ENCODE measurements at regions not wholly inside any gene's neighbourhood (a gene's known extent, or its start where the extent isn't known, plus 50 kb on each side); places are given as distances from the start of the nearest gene placed in this dataset.
"Not testable (repeated sequence)": the region's sequence is repeated elsewhere in the genome, so short reads cannot be mapped to it uniquely, and the experiment has no call there.

DNA sequence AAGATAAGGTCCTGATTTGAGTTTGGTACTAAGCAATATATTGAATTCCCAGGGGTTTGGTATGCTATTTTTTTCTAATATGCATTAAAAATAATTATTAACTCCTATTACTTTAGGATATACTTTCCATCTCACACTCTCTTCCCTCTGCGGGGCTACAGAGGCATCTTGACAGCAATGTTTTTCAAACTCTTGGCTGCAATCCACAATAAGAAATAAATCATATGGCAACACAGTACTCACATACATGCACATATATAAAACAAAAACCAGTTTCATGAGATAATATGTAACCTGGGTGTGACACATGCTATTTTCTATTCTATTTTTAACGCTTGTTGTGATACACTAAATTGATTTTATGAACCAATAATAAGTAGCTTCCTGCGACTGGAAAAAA is 189.5 kb downstream of the UNC5CL start:
- in situ Hi-C loops (cut with HindIII; ENCODE audit: low sequenced_read_pairs) = loop anchor here (25.0 kb wide), 1 partner anchor 512 kb away; no protein-coding TSS in a partner anchor

DNA sequence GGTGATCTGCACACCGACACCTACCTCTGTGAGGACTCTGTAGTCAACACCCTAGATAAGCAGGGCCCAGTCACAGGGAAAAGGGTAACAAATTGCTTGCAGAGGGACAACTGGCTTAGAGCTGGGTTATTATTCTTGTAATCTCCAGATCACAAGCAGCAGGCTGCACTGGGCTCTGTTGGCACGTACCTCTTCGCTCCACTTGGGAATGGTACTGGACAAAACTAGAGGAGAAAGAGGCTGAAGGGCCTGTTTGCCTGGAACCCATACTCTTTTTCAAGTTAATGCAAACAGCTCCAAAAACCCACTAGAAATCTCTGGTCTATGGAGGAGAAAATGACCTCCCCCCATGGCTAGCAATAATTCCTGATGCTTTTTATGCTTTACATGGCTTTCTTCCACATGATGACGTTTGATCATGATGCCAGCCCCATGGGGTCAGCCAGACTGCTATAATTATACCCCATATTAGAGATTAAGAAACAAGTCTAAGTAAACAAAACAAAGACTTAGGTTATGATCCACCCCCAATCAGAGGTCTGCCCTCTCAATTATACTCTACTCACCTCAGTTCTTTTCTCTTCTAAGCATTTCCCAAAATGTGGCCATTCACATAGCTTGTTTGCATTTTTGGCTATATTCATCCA is 190.0 kb downstream of the UNC5CL start:
- in situ Hi-C loops (cut with HindIII; ENCODE audit: low sequenced_read_pairs) = loop anchor here (25.0 kb wide), 1 partner anchor 512 kb away; no protein-coding TSS in a partner anchor

DNA sequence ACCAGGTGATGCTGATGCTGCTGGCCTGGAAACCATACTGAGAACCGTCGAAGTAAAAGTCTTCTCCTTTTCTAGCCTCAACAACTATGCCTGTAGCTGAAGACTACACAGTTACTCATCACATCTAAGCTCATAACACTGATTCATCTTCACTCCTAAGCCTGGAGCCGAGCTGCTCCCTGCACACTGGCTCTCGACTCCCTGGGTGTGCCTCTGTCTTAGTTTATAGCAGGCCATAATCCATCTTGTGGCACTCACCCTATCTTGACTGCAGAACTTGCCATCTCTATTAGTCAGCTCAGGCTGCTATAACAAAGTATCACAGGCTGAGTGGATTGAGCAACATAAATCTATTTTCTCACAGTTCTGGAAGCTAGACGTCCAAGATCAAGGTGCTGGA is 191.0 kb downstream of the UNC5CL start:
- in situ Hi-C loops (cut with HindIII; ENCODE audit: low sequenced_read_pairs) = loop anchor here (25.0 kb wide), 1 partner anchor 511 kb away; no protein-coding TSS in a partner anchor

DNA sequence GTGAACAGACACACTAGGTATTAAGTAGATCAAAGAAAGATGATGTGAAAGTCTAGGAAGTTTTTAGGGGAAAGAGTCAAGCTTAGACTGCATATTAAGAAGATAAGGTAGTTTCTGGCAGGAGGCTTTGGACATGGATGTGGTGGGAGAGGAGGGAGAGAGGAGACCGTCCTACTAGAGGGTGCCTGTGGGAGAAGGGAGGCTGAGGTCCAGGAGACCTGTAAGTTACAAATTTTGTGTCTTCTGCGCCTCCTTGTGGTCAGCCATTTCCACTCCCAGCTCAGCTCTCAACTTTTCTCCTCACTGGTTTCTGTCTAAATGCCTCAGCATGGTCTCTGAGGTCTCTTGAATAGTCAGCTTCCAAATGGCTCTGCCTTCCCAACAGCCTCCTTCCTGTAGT is 193.5 kb downstream of the UNC5CL start:
- in situ Hi-C loops (cut with HindIII; ENCODE audit: low sequenced_read_pairs) = loop anchor here (25.0 kb wide), 1 partner anchor 508 kb away; no protein-coding TSS in a partner anchor

DNA sequence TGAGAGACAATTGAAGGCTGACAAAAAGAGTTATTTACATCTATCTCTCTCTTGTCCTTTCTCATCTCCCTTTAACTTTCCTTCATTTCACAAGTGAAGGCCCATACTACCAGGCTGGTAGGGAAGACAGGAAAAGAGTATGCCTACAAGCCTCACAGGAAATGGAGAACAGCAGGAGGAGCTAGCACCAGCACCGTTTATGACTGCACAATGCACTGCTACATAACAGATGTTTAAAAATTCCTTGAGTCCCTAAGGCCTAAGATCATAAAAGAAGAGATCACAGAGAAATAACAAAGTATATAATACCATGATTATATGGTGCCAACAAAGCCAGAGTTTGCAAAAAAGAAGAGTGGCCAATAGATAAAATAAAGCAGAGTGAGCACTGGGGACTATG is 194.8 kb downstream of the UNC5CL start:
- in situ Hi-C loops (cut with HindIII; ENCODE audit: low sequenced_read_pairs) = loop anchor here (25.0 kb wide), 1 partner anchor 507 kb away; no protein-coding TSS in a partner anchor

DNA sequence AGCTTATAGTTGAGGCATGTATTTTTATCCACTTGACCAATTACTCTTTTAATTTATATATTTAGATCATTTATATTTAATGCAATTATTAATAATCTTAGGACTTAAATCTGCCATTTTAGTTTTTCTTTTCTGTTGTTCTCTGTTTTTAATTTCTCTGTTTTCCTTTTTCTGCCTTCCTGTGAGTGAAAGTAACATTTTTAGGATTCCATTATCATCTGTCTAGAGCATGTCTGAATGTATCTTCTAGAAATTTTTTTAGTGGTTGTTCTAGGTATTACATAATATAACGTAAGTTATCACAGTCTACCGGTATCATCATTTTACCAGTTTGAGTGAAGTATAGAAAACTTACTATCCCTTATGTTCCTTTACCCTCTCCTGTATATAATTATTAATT is 197.3 kb downstream of the UNC5CL start:
- in situ Hi-C loops (cut with HindIII; ENCODE audit: low sequenced_read_pairs) = loop anchor here (25.0 kb wide), 1 partner anchor 504 kb away; no protein-coding TSS in a partner anchor

DNA sequence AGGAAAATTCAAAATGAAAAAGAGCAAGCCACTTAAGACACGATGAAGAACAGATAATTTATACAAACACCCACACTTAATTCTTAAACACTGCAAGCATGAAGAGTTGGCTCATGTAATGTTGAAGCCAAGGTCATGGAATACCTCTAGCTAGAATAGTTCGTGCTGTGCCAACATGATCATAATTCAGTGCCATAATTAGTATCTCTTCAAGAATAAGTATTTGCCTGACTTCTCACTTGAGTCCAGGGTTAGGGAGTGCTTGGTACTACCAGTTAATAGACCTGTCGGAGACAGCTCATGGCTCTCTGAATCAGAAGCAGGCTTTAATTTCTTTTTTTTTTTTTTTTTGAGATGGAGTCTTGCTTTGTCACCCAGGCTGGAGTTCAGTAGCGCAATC is 206.3 kb downstream of the UNC5CL start:
- in situ Hi-C loops (cut with HindIII; ENCODE audit: low sequenced_read_pairs) = loop anchor here (25.0 kb wide), 1 partner anchor 495 kb away; no protein-coding TSS in a partner anchor

DNA sequence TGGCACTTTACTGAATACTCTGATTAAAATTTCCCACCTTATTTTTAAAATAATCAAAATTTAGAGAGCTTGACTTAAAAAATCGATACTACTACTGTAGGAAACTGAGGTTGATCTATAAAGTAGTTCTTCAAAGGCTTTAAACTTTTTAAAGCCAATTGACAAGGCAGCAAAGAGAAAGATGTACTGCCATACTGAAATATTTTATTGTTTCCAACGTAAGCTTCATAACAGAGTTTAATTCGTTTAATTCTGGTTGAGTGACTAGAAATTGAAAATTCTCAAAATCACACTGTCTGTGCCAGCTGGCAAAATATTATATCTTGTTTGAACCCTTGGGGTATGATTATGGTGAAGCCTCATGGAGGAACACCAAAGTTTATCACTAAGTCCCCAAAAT is 207.6 kb downstream of the UNC5CL start:
- in situ Hi-C loops (cut with HindIII; ENCODE audit: low sequenced_read_pairs) = loop anchor here (25.0 kb wide), 1 partner anchor 494 kb away; no protein-coding TSS in a partner anchor

DNA sequence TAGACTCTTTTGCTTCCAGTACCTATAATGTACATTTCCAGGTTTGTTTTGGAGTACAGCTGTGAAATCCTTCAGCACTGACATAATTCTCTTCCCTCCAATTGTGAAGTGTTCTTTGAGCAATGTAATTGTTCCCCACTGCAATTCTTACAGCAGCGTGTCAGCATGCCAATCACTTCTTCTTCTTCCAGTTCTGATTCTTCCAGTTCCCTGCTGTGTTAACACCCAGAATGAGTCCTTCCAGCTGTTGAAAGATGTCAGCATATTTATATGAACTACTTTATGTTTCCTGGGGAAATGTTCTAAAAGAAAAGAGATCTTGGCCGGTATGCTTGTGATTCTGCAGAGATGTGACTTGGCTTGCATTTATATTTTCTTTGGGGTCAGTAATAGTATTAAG is 213.9 kb downstream of the UNC5CL start:
- in situ Hi-C loops (cut with HindIII; ENCODE audit: low sequenced_read_pairs) = loop anchor here (25.0 kb wide), 1 partner anchor 488 kb away; no protein-coding TSS in a partner anchor

DNA sequence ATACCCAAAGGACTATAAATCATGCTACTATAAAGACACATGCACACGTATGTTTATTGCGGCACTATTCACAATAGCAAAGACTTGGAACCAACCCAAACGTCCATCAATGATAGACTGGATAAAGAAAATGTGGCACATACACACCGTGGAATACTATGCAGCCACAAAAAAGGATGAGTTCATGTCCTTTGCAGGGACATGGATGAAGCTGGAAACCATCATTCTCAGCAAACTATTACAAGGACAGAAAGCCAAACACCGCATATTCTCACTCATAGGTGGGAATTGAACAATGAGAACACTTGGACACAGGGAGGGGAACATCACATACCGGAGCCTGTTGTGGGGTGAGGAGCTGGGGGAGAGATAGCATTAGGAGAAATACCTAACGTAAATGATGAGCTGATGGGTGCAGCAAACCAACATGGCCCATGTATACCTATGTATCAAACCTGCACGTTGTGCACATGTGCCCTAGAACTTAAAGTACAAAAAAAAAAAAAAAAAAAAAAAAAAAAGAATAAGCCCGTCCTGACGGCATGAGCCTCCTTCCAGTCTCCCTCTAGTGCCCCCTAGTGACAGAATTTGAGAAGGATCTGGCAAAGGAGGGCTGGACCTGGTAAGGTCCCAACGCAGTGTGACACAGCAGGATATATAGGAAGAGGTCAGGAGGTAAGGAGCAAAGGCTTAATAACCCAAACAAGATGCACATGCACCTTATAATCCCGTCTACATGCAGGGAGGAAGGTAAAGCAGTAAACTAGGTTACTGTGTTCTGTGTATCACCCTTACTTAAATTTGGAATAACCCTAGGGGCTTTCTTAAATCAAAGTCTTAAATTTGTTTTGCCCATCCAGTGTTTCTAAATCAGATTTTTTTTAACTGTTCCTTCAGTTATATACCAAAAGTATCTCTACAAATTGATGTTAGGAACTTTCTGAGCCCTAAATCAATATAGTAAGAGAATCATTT is 214.8 kb downstream of the UNC5CL start:
- in situ Hi-C loops (cut with HindIII; ENCODE audit: low sequenced_read_pairs) = not testable (repeated sequence)

DNA sequence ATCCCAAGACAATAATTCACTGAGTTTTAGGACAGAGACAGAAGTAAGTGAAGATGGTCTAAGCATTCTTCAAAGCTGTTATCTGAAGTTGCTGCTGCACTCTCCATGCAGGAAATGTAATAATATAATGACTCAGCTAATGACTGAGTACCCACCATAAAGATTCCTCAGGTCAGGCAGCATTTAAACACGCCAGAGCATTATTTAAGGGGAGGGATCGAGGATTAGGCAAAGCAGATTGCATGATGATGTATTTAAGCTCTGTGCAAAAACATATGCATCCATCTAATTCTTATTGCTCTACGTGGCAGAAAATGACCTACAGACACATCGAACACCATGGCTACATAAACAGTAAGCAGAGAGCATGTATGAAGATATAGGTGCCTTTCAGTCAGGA is 216.4 kb downstream of the UNC5CL start:
- in situ Hi-C loops (cut with HindIII; ENCODE audit: low sequenced_read_pairs) = no loop called here

DNA sequence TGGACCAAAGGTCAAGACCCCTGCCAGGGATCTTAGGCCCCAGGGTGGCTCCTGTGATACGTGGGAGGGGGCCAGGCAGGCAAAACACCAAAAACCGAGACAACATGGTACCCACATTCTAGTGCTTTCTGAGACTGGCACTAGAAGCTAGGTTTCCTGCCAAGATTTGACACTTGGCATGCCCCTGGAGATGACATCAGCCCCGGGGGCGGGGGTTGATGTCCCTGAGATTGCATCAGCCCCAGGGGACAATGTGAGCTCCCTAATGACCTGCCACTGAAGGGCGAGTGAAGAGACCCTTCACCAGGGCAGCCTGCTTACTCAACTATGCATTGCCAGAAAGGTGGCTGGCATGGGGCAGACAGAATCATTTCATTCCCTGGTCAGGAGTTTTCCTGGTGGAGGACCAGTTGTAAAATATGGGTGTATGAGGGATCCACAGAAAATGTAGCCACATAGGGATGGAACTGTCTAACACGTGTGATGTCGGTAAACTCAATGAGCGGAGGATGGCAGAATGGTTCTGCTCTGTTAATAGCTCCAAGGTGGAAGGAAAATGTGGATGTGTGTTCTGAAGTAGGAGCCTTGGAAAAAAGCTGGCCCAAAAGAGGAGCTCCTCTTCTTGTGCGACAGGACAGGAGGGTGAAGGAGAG is 219.7 kb downstream of the UNC5CL start:
- in situ Hi-C loops (cut with HindIII; ENCODE audit: low sequenced_read_pairs) = no loop called here

DNA sequence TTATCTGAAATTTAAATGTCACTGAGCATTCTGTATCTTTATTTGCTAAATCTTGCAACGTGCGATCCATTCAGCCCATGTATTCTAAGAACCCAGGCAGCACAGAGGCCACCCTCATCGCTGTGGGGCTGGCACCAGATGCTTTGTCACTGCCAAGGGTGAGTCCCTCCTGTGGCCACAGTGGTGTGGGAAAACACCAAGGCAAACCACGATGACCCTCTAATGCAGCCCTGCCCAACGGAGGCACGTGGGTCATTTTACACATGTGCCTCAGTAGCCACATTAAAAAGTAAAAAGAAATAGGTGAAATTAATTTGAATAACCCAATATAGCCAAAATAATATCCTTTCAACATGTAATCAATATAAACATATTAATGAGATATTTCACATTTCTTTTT is 221.7 kb downstream of the UNC5CL start:
- in situ Hi-C loops (cut with HindIII; ENCODE audit: low sequenced_read_pairs) = no loop called here

DNA sequence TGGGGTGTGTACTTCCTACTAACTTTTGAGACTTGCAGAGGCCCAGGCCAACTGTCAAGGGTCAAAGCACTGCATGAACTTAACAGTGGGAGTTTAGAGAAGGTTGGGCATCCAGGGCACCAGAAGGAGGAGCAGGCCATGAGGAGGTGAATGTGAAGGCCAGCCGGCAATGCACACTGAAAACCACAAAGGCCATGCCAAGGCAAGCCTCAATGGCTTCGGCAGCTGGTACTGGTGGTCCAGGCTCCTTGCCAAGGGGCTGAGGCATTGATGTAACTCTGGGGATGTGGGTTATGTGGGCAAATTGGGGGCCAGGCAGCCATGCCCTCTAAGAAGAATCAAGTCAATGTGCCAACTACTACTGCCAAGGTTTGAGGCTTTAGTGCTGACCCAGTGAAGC is 222.4 kb downstream of the UNC5CL start:
- in situ Hi-C loops (cut with HindIII; ENCODE audit: low sequenced_read_pairs) = no loop called here

DNA sequence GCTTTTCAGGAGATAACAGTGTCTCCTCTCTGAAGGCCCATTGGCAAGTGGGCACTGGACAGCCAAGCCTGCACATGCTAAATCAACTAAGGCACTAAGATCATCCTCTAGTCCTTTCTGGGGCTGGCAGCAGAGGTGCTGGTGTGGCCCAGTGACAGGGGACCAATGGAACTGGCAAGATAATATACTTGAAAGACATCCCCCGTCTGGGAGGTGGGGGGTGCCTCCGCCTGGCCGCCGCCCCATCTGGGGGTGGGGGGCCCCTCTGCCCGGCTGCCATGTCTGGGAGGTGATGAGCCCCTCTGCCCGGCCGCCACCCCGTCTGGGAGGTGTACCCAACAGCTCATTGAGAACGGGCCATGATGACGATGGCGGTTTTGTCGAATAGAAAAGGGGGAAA is 223.3 kb downstream of the UNC5CL start:
- in situ Hi-C loops (cut with HindIII; ENCODE audit: low sequenced_read_pairs) = no loop called here

DNA sequence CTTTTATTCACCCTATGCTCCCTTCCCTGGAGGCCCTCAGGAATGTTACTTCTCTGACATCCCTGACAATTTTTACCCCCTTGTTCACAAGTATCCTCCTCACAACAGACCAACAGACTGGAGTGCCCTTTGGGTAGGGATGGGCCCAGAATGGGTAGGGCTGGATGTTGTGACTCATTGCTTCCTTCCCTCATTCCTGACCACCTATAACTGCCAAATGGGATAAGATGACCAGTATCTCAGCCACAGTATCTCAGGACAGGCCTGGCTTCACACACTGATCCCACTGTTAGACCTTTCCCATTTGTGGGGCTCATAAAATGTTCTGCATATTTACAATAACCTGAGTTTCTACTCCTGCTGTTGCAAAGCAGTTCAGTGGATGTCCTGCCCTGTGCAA is 223.0 kb upstream of the LRFN2 start:
- in situ Hi-C loops (cut with HindIII; ENCODE audit: low sequenced_read_pairs) = no loop called here

DNA sequence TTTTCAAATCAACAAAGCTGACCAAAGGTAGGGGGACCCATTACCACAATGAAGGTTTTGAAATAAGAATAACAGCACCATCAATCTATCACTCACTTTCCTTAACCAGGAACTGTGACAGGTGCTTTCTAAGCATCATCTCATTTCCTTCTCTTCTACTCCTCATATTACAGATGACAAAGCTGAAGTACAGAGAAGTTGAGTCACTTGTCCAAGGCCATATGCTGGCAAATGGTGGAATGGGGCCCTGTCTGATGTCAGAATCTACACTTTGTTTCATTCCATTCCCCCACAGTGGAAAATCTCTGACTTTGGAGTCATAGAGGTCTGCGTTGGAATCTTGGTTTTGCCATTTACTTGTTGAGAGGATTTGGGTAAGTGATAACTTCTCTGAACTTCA is 222.5 kb upstream of the LRFN2 start:
- in situ Hi-C loops (cut with HindIII; ENCODE audit: low sequenced_read_pairs) = no loop called here

DNA sequence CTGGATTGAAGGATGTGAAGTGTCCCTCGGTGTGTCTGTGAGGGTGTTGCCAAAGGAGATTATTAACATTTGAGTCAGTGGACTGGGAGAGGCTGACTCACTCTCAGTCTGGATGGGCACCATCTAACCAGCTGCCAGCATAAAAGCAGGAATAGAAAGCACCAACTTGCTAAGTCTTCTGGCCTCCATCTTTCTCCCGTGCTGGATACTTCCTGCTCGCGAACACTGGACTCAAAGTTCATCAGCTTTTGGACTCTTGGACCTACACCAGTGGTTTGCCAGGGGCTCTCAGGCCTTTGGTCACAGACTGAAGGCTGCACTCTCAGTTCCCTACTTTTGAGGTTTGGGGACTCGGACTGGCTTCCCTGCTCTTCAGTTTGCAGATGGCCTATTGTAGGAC is 220.3 kb upstream of the LRFN2 start:
- in situ Hi-C loops (cut with HindIII; ENCODE audit: low sequenced_read_pairs) = no loop called here

DNA sequence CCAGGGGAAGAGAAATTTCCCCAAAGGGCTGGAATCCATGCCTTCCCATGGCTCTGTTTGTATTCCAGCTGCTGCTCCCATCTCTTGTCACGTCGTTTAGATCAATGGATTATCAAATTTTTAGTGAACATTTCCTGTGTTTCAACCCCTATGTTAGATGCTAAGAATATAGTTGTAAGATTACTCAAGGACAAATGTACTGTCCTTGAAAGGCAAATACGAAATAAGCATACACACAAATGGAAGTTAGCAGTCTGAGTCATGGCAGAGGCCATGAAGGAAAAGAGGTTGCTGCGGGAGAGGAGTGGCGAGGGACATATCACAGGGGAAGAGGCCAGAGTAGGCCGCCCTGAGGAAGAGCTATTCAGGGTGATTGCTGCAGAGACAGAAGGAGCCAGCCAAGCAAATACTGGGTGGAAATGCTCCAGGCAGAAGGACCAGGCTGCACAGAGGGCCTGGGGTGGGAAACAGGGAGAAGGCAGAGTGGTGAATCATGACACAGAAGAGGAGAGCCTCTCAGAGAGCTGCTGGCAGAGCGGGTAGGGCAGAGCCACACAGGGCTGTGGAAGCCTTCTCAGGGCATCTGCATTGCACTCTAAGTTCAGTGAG is 219.2 kb upstream of the LRFN2 start:
- in situ Hi-C loops (cut with HindIII; ENCODE audit: low sequenced_read_pairs) = no loop called here

DNA sequence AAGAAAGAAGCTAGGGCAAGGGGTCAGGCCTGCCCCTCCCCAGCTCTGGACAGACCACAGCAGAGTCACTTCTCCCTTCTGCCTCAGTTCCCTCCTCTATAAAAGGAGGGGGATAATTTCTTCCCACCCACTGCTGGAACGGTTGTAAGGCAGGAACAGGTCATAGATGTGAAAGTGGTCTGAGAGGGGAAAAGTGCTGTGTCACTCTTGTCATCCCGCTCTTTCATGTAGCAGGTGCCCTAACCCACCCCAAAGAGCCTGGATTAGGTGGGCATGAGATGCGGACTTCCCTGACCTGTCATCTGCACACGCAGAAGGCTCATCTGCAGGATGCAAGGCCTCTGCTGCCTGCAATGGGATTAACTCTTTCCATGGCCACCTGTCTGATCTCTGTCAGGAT is 218.2 kb upstream of the LRFN2 start:
- in situ Hi-C loops (cut with HindIII; ENCODE audit: low sequenced_read_pairs) = no loop called here

DNA sequence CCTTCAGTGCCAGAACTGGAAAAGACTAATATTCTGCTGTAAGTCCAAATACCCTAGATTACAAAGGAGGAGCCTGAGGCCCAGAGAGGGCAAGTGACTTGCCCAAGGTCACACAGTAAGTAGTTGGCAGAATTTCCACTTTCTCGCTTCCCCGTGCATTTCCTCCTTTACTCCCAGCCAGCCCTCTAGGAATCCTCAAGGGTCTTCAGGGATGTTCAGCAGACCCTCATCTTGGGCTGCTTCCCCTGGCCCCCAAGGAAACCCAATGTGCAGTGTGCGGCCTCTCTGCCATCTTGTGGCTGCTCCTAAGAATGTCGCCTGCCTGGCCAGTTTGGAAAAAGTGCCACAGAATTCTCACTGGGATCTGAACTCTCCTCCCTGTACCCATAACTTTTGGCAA is 217.7 kb upstream of the LRFN2 start:
- in situ Hi-C loops (cut with HindIII; ENCODE audit: low sequenced_read_pairs) = no loop called here
